Hepatocyte (in vitro differentiated cells): ENCODE measurements at regions not wholly inside any gene's neighbourhood (a gene's known extent, or its start where the extent isn't known, plus 50 kb on each side); places are given as distances from the start of the nearest gene placed in this dataset.

Experiments
- EZH2 ChIP-seq: fragments of 200-600 bp; sonication (generic); IDR thresholded peaks from 2 replicates; pipeline ENCODE4 v1.6.1; 2016; ENCODE audit warnings: antibody characterized with exemption, mild to moderate bottlenecking, borderline replicate concordance
- TF ChIP-seq, protein P1 (sequence below): fragments of 200-600 bp; sonication (generic); IDR thresholded peaks from 2 replicates; pipeline ENCODE4 v1.5.1; 2016; ENCODE audit warnings: antibody characterized with exemption, mild to moderate bottlenecking; ENCODE audit not compliant: poor library complexity

DNA sequence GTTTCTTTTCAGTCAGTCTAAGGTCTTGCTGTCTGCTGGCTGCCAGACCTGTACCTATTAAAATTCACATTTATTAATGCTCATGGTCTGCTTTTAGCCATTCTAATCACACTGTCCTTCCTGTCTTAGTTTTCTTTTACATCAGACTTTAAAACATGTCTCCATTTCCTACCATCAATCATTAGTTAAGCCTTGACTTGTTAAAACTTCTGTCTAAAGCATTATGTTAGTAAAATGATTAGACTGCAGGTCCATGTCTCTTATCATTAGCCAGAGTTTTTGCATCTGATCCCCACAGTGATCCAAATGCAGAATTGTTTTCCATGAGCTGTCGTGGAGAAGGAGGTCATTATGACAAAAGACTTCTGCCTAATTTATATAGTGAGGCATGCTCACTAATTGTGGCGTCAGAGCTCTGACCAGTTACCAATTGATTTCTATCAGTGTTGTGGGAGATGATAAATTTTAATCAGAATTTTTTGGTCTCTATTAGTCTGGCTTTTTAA is 226.5 kb downstream of the DKK1 start:
- TF ChIP-seq, protein P1, sequence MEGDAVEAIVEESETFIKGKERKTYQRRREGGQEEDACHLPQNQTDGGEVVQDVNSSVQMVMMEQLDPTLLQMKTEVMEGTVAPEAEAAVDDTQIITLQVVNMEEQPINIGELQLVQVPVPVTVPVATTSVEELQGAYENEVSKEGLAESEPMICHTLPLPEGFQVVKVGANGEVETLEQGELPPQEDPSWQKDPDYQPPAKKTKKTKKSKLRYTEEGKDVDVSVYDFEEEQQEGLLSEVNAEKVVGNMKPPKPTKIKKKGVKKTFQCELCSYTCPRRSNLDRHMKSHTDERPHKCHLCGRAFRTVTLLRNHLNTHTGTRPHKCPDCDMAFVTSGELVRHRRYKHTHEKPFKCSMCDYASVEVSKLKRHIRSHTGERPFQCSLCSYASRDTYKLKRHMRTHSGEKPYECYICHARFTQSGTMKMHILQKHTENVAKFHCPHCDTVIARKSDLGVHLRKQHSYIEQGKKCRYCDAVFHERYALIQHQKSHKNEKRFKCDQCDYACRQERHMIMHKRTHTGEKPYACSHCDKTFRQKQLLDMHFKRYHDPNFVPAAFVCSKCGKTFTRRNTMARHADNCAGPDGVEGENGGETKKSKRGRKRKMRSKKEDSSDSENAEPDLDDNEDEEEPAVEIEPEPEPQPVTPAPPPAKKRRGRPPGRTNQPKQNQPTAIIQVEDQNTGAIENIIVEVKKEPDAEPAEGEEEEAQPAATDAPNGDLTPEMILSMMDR: no peak
- TF ChIP-seq EZH2: no peak
